AG04450 (cell line): ENCODE measurements at regions not wholly inside any gene's neighbourhood (a gene's known extent, or its start where the extent isn't known, plus 50 kb on each side); places are given as distances from the start of the nearest gene placed in this dataset.

ENCODE experiments used
- CTCF ChIA-PET: fragments of 300-600, 350-600 bp; formaldehyde crosslinking; extraction: SDS; loops from one replicate; lab custom pipeline; 2022; ENCODE audit warnings: antibody characterized with exemption, inconsistent platforms; lab: Charles Lee
- POLR2A ChIA-PET: fragments of 350-600 bp; formaldehyde crosslinking; extraction: SDS; loops from one replicate; lab custom pipeline; 2021; ENCODE audit warnings: antibody characterized with exemption, inconsistent platforms; lab: Yijun Ruan, JAX
- DNase-seq: peaks from one replicate; pipeline ENCODE4 v3.0.0-alpha.2; 2011; ENCODE audit warnings: low read depth, low spot score
- H3K27ac ChIP-seq: one replicate; pipeline ENCODE4 v1.5.1; 2012; ENCODE audit warnings: low read depth, low read length, control low read depth
- H3K27me3 ChIP-seq: one replicate; pipeline ENCODE4 v1.6.0; 2012; ENCODE audit warnings: low read length; ENCODE audit not compliant: control insufficient read depth, insufficient read depth
- H3K4me3 ChIP-seq: 2 replicates; pipeline ENCODE4 v1.5.1; 2011; ENCODE audit warnings: mild to moderate bottlenecking, low read depth, low read length, control low read depth
- H3K9me3 ChIP-seq: 2 replicates; pipeline ENCODE4 v1.5.1; 2012; ENCODE audit warnings: low read length; ENCODE audit not compliant: control insufficient read depth, insufficient read depth
- TF ChIP-seq, protein P1 (sequence below): IDR thresholded peaks from 2 replicates; pipeline ENCODE4 v1.5.1; 2011; ENCODE audit warnings: low read depth, low read length, control low read depth, inconsistent platforms

GRCh38 chr2:81675641-81676040 is 1371.1 kb upstream of the LRRTM1 start:
- H3K4me3 ChIP-seq: no peak overlapping the region
- CTCF ChIA-PET: interaction anchor here (0.6 kb wide), 1 partner anchor 34 kb away, joined by 3 read pairs; no protein-coding TSS in a partner anchor
- POLR2A ChIA-PET: no interaction called here
- TF ChIP-seq, protein P1, sequence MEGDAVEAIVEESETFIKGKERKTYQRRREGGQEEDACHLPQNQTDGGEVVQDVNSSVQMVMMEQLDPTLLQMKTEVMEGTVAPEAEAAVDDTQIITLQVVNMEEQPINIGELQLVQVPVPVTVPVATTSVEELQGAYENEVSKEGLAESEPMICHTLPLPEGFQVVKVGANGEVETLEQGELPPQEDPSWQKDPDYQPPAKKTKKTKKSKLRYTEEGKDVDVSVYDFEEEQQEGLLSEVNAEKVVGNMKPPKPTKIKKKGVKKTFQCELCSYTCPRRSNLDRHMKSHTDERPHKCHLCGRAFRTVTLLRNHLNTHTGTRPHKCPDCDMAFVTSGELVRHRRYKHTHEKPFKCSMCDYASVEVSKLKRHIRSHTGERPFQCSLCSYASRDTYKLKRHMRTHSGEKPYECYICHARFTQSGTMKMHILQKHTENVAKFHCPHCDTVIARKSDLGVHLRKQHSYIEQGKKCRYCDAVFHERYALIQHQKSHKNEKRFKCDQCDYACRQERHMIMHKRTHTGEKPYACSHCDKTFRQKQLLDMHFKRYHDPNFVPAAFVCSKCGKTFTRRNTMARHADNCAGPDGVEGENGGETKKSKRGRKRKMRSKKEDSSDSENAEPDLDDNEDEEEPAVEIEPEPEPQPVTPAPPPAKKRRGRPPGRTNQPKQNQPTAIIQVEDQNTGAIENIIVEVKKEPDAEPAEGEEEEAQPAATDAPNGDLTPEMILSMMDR: no peak
- no peak for DNase-seq
- no peaks in the 10 kb centered on the region for H3K27me3 ChIP-seq
- H3K9me3 ChIP-seq: no peaks in the 10 kb centered on the region
- no peak overlapping the region for H3K27ac ChIP-seq

DNA sequence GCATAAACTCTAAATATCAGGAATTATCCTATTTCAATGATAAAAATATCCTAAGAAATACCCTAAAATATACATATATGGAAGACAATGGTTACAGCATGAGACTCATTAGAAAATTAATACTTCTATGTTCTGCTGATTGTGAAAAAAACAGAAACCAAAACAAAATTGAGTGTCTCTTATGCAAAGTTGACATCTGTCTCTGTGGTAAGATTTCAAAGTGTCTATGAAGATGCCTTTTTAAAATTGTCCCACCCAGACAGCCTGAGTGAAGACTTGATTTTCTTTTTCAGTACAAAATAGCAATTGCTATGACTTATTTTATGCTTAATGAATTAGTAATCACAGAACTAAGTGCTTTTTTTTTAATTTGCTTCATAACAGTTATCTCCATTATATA is 1368.4 kb upstream of the LRRTM1 start:
- Histone ChIP-seq H3K27me3 (no peaks in the 10 kb centered on the region), H3K27ac (no peak overlapping the region), H3K9me3 (no peaks in the 10 kb centered on the region), H3K4me3 (no peak overlapping the region)
- no peak for DNase-seq
- TF ChIP-seq, protein P1: no peak
- ChIA-PET CTCF (no interaction called here), POLR2A (no interaction called here)

DNA sequence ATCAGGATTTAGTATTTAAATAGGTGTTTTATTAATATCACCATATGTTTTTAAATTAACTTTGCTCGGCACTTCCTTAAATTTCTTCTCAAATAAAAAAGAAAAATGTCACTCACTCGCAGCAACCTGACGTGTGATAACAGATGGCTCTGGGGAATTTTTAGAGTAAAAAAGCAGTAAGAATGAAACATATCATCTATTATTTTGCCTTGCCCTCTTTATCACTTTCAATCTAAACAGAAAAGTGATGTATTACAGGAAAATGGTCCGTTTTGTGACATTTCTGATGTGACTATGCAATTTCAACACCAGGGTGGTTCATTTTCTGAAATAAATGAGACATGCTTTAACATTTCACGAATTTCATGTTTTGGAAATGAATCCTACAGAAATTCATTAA is 1368.0 kb upstream of the LRRTM1 start:
- CTCF ChIA-PET: no interaction called here

GRCh38 chr2:81670885-81671284 is 1366.3 kb upstream of the LRRTM1 start:
- ChIA-PET CTCF (no interaction called here), POLR2A (no interaction called here)
- TF ChIP-seq, protein P1: no peak
- no peak overlapping the region for H3K27ac ChIP-seq
- no peak overlapping the region for H3K4me3 ChIP-seq
- no peaks in the 10 kb centered on the region for H3K27me3 ChIP-seq
- no peak for DNase-seq
- no peaks in the 10 kb centered on the region for H3K9me3 ChIP-seq

More for the DNA sequence above, 1368.0 kb upstream of the LRRTM1 start:
- Histone ChIP-seq H3K4me3 (no peak overlapping the region), H3K9me3 (no peaks in the 10 kb centered on the region), H3K27ac (no peak overlapping the region), H3K27me3 (no peaks in the 10 kb centered on the region)
- TF ChIP-seq, protein P1: no peak
- no peak for DNase-seq
- POLR2A ChIA-PET: no interaction called here

- H3K9me3 ChIP-seq: peaks cover 9% of the 10 kb centered on the region
- ChIA-PET POLR2A (no interaction called here), CTCF (interaction anchor here (0.6 kb wide), 1 partner anchor 14 kb away, joined by 3 read pairs; no protein-coding TSS in a partner anchor)
- H3K27ac ChIP-seq: no peak overlapping the region
- TF ChIP-seq, protein P1: no peak
- no peaks in the 10 kb centered on the region for H3K27me3 ChIP-seq
- no peak overlapping the region for H3K4me3 ChIP-seq
- no peak for DNase-seq
These were observed 1356.5 kb upstream of the LRRTM1 start for GRCh38 chr2:81661081-81661480.
